ENCODE measurements at regions not wholly inside any gene's neighbourhood (a gene's known extent, or its start where the extent isn't known, plus 50 kb on each side); places are given as distances from the start of the nearest gene placed in this dataset.
A peak's percentile ranks its signal among the peaks of the same experiment; 100 is the strongest.

GRCh38 chr2:235352541-235352940, 141.3 kb upstream of the AGAP1 start:
- intact Hi-C loops (cut with DNase I) = no loop called here
- DNase-seq (no peak), ATAC-seq (peak; percentile 27 to 58 (median 48))

GRCh38 chr2:235357881-235358280, 136.0 kb upstream of the AGAP1 start:
- no peaks in the 10 kb centered on the region for H3K9me3 ChIP-seq
- ATAC-seq = no peak
- no peaks in the 10 kb centered on the region for H3K4me1 ChIP-seq
- no peak for DNase-seq
- no peak overlapping the region for H3K4me3 ChIP-seq
- no peaks in the 10 kb centered on the region for H3K27me3 ChIP-seq (ENCODE audit: insufficient read depth in 3 of 3, low read length in 2 of 3)
- intact Hi-C loops (cut with DNase I) = no loop called here
- no peaks in the 10 kb centered on the region for H3K36me3 ChIP-seq (ENCODE audit: insufficient read depth in 1 of 2, low read depth in 1 of 2)
- H3K27ac ChIP-seq = no peak overlapping the region
- WGBS, 3 donors = 84 to 91% (median 90%) methylated on average over 16 to 17 of the region's 17 CpGs
- TF ChIP-seq CTCF (IDR thresholded peaks at IDR 0.05) = no peak

More at GRCh38 chr2:235352541-235352940, 141.3 kb upstream of the AGAP1 start:
- no peak overlapping the region for H3K4me3 ChIP-seq
- TF ChIP-seq CTCF (IDR thresholded peaks at IDR 0.05) = no peak
- H3K9me3 ChIP-seq = no peaks in the 10 kb centered on the region
- H3K4me1 ChIP-seq = no peaks in the 10 kb centered on the region
- H3K27ac ChIP-seq = no peak overlapping the region
- WGBS, 3 donors = 44 to 52% (median 50%) methylated on average over 4 of the region's 4 CpGs
- H3K27me3 ChIP-seq (ENCODE audit: insufficient read depth in 3 of 3, low read length in 2 of 3) = peaks cover 0 to 9% (median 0%) of the 10 kb centered on the region in 3 donors
- no peaks in the 10 kb centered on the region for H3K36me3 ChIP-seq (ENCODE audit: insufficient read depth in 1 of 2, low read depth in 1 of 2)

GRCh38 chr2:235358981-235359471, 134.8 kb upstream of the AGAP1 start:
- ATAC-seq (no peak), DNase-seq (no peak)
- Histone ChIP-seq H3K27ac (no peak overlapping the region), H3K4me1 (no peaks in the 10 kb centered on the region), H3K36me3 (ENCODE audit: insufficient read depth in 1 of 2, low read depth in 1 of 2) (no peaks in the 10 kb centered on the region), H3K4me3 (no peak overlapping the region), H3K27me3 (ENCODE audit: insufficient read depth in 3 of 3, low read length in 2 of 3) (no peaks in the 10 kb centered on the region), H3K9me3 (no peaks in the 10 kb centered on the region)
- intact Hi-C loops (cut with DNase I) = no loop called here
- 90 to 92% (median 91%) methylated on average over 9 of the region's 9 CpGs for WGBS, 3 donors
- TF ChIP-seq CTCF (IDR thresholded peaks at IDR 0.05) = no peak

GRCh38 chr2:235360446-235360845, 133.4 kb upstream of the AGAP1 start:
- no peak for TF ChIP-seq CTCF (IDR thresholded peaks at IDR 0.05)
- ATAC-seq = no peak
- Histone ChIP-seq H3K9me3 (no peaks in the 10 kb centered on the region), H3K4me1 (no peaks in the 10 kb centered on the region), H3K27me3 (ENCODE audit: insufficient read depth in 3 of 3, low read length in 2 of 3) (no peaks in the 10 kb centered on the region), H3K27ac (no peak overlapping the region), H3K36me3 (ENCODE audit: insufficient read depth in 1 of 2, low read depth in 1 of 2) (no peaks in the 10 kb centered on the region), H3K4me3 (no peak overlapping the region)
- intact Hi-C loops (cut with DNase I) = no loop called here
- no peak for DNase-seq
- WGBS, 3 donors = 91 to 94% (median 93%) methylated on average over 4 of the region's 4 CpGs

- H3K4me1 ChIP-seq = no peaks in the 10 kb centered on the region
- intact Hi-C loops (cut with DNase I) = no loop called here
- no peak overlapping the region for H3K4me3 ChIP-seq
- no peaks in the 10 kb centered on the region for H3K9me3 ChIP-seq
- H3K27ac ChIP-seq = no peak overlapping the region
- ATAC-seq (no peak), DNase-seq (no peak)
- TF ChIP-seq CTCF (IDR thresholded peaks at IDR 0.05) = no peak
- WGBS, 3 donors = 38 to 58% (median 53%) methylated on average over 4 of the region's 4 CpGs
- H3K27me3 ChIP-seq (ENCODE audit: insufficient read depth in 3 of 3, low read length in 2 of 3) = peaks cover 0 to 2% (median 0%) of the 10 kb centered on the region in 3 donors
- no peaks in the 10 kb centered on the region for H3K36me3 ChIP-seq (ENCODE audit: insufficient read depth in 1 of 2, low read depth in 1 of 2)
Observed at GRCh38 chr2:235365743-235366142, 128.1 kb upstream of the AGAP1 start.
